Sigmoid colon (tissue), 4 donors: ENCODE measurements at regions not wholly inside any gene's neighbourhood (a gene's known extent, or its start where the extent isn't known, plus 50 kb on each side); places are given as distances from the start of the nearest gene placed in this dataset.
"Not testable (repeated sequence)": the region's sequence is repeated elsewhere in the genome, so short reads cannot be mapped to it uniquely, and the experiment has no call there.

Source experiments
- CTCF ChIP-seq, 4 experiments: fragments of 450-650 bp in 3 of 4; fragments of 200-600 bp in 1 of 4; IDR thresholded peaks; one replicate each; pipeline ENCODE4 v1.5.1; 2016 to 2019; ENCODE audit warnings: antibody characterized with exemption in 4 of 4, mild to moderate bottlenecking in 3 of 4, moderate library complexity in 2 of 4
- POLR2A ChIP-seq, 2 donors: fragments of 450-650 bp; IDR thresholded peaks; one replicate each; pipeline ENCODE4 v1.6.1; 2016; ENCODE audit warnings: antibody characterized with exemption in 2 of 2, mild to moderate bottlenecking in 2 of 2, moderate library complexity in 2 of 2
- POLR2AphosphoS5 ChIP-seq, 4 donors: sonication (generic); formaldehyde crosslinking; IDR thresholded peaks; one replicate each; pipeline ENCODE4 v1.6.1; 2017; ENCODE audit warnings: antibody characterized with exemption in 4 of 4

- not testable (repeated sequence) for TF ChIP-seq CTCF, POLR2A, POLR2AphosphoS5 (IDR thresholded peaks at IDR 0.05)
These were observed 95.4 kb upstream of the CRYM start for GRCh38 chr16:21373454-21373853.
